ENCODE measurements at regions not wholly inside any gene's neighbourhood (a gene's known extent, or its start where the extent isn't known, plus 50 kb on each side); places are given as distances from the start of the nearest gene placed in this dataset.

DNA sequence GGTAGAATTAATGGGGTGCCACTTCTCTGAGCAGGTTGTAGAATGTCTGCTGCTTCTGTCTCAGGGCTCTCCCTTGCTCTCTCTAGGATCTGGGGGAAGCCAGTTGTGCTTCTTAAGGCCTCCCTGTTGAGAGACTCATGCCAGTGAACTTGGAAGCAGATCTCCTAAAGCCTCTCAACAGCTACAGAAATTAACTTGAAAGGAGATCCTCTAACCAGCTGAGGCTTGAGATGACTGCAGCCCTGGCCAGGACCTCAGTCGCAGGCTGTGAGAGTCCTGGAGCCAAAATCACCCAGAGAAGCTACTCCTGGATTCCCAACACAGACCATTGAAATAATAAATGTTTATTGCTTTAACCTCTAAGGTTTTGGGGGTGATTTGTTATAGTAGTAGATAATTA, 180.2 kb upstream of the MARCKS start:
- WGBS, 2 donors, result 67 to 83% methylated on average over 1 of the region's 1 CpG
- H3K27ac ChIP-seq, result no peak overlapping the region
- intact Hi-C loops (cut with DNase I), result no loop called here
- DNase-seq, result no peak
- H3K4me3 ChIP-seq, result no peak overlapping the region
- TF ChIP-seq POLR2A (IDR thresholded peaks at IDR 0.05), result no peak
- TF ChIP-seq, protein P1, sequence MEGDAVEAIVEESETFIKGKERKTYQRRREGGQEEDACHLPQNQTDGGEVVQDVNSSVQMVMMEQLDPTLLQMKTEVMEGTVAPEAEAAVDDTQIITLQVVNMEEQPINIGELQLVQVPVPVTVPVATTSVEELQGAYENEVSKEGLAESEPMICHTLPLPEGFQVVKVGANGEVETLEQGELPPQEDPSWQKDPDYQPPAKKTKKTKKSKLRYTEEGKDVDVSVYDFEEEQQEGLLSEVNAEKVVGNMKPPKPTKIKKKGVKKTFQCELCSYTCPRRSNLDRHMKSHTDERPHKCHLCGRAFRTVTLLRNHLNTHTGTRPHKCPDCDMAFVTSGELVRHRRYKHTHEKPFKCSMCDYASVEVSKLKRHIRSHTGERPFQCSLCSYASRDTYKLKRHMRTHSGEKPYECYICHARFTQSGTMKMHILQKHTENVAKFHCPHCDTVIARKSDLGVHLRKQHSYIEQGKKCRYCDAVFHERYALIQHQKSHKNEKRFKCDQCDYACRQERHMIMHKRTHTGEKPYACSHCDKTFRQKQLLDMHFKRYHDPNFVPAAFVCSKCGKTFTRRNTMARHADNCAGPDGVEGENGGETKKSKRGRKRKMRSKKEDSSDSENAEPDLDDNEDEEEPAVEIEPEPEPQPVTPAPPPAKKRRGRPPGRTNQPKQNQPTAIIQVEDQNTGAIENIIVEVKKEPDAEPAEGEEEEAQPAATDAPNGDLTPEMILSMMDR (IDR thresholded peaks at IDR 0.05), result no peak
- H3K27me3 ChIP-seq, result no peaks in the 10 kb centered on the region
- peaks cover 0 to 8% (median 0%) of the 10 kb centered on the region in 3 donors for H3K4me1 ChIP-seq
- no peaks in the 10 kb centered on the region for H3K9me3 ChIP-seq
- no peaks in the 10 kb centered on the region for H3K36me3 ChIP-seq

DNA sequence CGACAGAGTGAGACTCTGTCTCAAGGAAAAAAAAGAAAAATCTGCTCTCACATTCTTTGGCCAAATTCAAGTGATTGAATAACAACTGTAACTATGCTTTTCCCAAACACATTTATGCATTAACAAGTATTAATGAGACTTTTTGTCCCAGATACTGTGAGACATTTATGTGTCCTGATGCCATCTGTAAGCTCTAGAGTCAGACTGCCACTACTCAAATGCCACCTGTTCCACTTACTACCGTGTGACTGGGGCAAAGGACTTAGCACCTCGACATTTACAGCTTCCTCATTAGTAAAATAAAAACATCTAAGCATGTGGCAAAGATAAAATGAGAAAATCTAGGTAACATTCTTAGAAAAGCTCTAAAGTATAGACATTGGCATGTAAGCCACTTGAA, 178.1 kb upstream of the MARCKS start:
- no peak for TF ChIP-seq POLR2A (IDR thresholded peaks at IDR 0.05)
- TF ChIP-seq, protein P1 (IDR thresholded peaks at IDR 0.05), result no peak
- WGBS, 2 donors, result 76 to 86% methylated on average over 3 of the region's 3 CpGs
- Histone ChIP-seq H3K4me3 (no peak overlapping the region), H3K36me3 (no peaks in the 10 kb centered on the region), H3K27ac (no peak overlapping the region), H3K4me1 (peaks cover 0 to under 1% (median 0%) of the 10 kb centered on the region in 3 donors), H3K27me3 (no peaks in the 10 kb centered on the region), H3K9me3 (no peaks in the 10 kb centered on the region)
- no peak for DNase-seq
- intact Hi-C loops (cut with DNase I), result no loop called here

DNA sequence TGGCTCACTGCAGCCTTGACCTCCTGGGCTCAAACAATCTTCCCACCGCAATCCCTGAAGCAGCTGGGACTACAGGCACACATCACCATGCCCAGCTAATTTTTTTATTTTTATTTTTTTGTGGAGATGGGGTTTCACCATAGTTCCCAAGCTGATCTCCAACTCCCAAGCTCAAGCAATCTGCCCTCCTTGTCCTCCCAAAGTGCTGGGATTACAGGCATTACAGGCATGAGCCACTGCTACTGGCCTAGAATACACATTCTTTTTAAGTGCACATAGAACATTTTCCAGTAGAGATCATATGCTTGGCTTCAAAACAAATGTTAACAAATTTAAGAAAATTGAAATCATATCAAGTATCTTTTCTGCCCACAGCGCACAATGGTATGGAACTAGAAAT, 176.8 kb upstream of the MARCKS start:
- no peaks in the 10 kb centered on the region for H3K36me3 ChIP-seq
- intact Hi-C loops (cut with DNase I), result no loop called here
- H3K27ac ChIP-seq, result no peak overlapping the region
- no peak overlapping the region for H3K4me3 ChIP-seq
- H3K4me1 ChIP-seq, result peaks cover 0 to 12% (median 0%) of the 10 kb centered on the region in 3 donors
- 93% methylated on average over 2 of the region's 2 CpGs for whole genome bisulfite sequencing, 2 donors
- H3K27me3 ChIP-seq, result no peaks in the 10 kb centered on the region
- TF ChIP-seq, protein P1 (IDR thresholded peaks at IDR 0.05), result no peak
- no peak for DNase-seq
- H3K9me3 ChIP-seq, result no peaks in the 10 kb centered on the region

DNA sequence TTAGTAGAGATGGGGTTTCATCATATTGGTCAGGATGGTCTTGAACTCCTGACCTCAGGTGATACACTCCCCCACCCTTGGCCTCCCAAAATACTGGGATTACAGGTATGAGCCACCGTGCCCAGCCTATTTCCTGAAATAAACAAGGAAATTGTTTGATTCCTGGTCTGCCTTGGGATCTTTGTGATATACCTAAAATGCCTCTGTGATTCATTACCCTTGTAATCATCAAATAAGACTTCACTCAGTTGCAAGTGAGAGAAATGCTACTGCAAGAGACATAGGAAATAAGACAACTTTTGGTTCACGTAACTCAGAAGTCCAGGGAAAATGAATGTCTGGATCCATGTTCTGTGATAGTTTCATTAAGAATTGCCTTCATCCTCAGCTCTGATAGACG, 173.2 kb upstream of the MARCKS start:
- intact Hi-C loops (cut with DNase I), result no loop called here
- WGBS, 2 donors, result 77 to 79% methylated on average over 3 of the region's 3 CpGs
- peaks cover 0 to 12% (median 0%) of the 10 kb centered on the region in 3 donors for H3K4me1 ChIP-seq
- H3K9me3 ChIP-seq, result no peaks in the 10 kb centered on the region
- DNase-seq, result no peak
- H3K27ac ChIP-seq, result peak overlapping the region in 3 of 4 donors; percentile 4 to 60 (median 8)
- no peaks in the 10 kb centered on the region for H3K27me3 ChIP-seq
- TF ChIP-seq POLR2A (IDR thresholded peaks at IDR 0.05), result no peak
- TF ChIP-seq, protein P1 (IDR thresholded peaks at IDR 0.05), result no peak
- no peaks in the 10 kb centered on the region for H3K36me3 ChIP-seq
- H3K4me3 ChIP-seq, result no peak overlapping the region

DNA sequence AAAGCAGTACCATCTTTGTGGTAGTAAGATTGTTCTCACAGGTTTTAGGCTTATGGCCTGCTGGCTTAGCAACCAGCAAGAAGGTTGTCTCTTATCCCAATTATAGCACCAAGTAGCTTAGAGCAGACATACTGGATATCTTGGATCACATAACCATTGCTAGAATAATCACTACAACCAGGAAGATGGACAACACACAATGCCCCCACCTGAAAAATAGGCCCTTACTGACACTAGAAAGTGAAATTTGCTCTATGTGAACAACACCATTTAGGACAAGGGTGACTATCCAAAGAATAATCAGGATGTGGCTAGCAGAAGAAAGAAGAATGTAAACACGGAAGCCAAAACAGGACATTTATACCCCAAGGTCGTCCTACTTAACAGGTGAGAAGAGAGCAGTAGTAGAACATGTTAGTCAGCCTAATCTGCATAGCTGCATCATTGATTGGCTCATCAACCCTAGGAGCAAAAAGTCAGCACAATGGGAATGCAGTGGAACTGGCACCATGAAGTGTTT, 172.7 kb upstream of the MARCKS start:
- H3K27ac ChIP-seq, result peak overlapping the region in 3 of 4 donors; percentile 4 to 60 (median 8)
- no peak overlapping the region for H3K4me3 ChIP-seq
- no peaks in the 10 kb centered on the region for H3K36me3 ChIP-seq
- TF ChIP-seq POLR2A (IDR thresholded peaks at IDR 0.05), result no peak
- TF ChIP-seq, protein P1 (IDR thresholded peaks at IDR 0.05), result no peak
- H3K9me3 ChIP-seq, result no peaks in the 10 kb centered on the region
- H3K4me1 ChIP-seq, result peaks cover 0 to 12% (median 0%) of the 10 kb centered on the region in 3 donors
- intact Hi-C loops (cut with DNase I), result no loop called here
- WGBS, 2 donors, result 43 to 54% methylated on average over 2 of the region's 2 CpGs
- H3K27me3 ChIP-seq, result no peaks in the 10 kb centered on the region
- no peak for DNase-seq

All from esophagus squamous epithelium (tissue), 5 donors.